Myocyte (in vitro differentiated cells): ENCODE measurements at regions not wholly inside any gene's neighbourhood (a gene's known extent, or its start where the extent isn't known, plus 50 kb on each side); places are given as distances from the start of the nearest gene placed in this dataset.
"Not testable (repeated sequence)": the region's sequence is repeated elsewhere in the genome, so short reads cannot be mapped to it uniquely, and the experiment has no call there.

Experiments
- DNase-seq: peaks from one replicate; pipeline ENCODE4 v3.0.0-alpha.2; 2012; ENCODE audit warnings: low read depth

- DNase-seq, result no peak
These were observed 100.2 kb downstream of the FBXO8 start for GRCh38 chr4:174183259-174183658.

- no peak for DNase-seq
These were observed 101.6 kb downstream of the FBXO8 start for GRCh38 chr4:174181827-174182226.

- DNase-seq, result no peak
These were observed 105.9 kb downstream of the FBXO8 start for GRCh38 chr4:174177536-174177935.

GRCh38 chr4:174175836-174176235 lies 107.6 kb downstream of the FBXO8 start:
- not testable (repeated sequence) for DNase-seq

- peak; percentile 68 for DNase-seq
These were observed 110.1 kb downstream of the FBXO8 start for GRCh38 chr4:174173360-174173759.

GRCh38 chr4:174172274-174172673 lies 111.2 kb downstream of the FBXO8 start:
- no peak for DNase-seq

- DNase-seq, result no peak
These were observed 112.6 kb downstream of the FBXO8 start for GRCh38 chr4:174170906-174171305.

- no peak for DNase-seq
These were observed 113.4 kb downstream of the FBXO8 start for GRCh38 chr4:174170091-174170490.

GRCh38 chr4:174157106-174157607 lies 126.3 kb downstream of the FBXO8 start:
- no peak for DNase-seq

GRCh38 chr4:174156239-174156826 lies 127.1 kb downstream of the FBXO8 start:
- peak; percentile 78 for DNase-seq

- DNase-seq, result peak; percentile 77
These were observed 129.1 kb downstream of the FBXO8 start for GRCh38 chr4:174154215-174154854.

- no peak for DNase-seq
These were observed 130.6 kb downstream of the FBXO8 start for GRCh38 chr4:174152717-174153466.

- peak; percentile 25 for DNase-seq
These were observed 135.6 kb downstream of the FBXO8 start for GRCh38 chr4:174147863-174148262.

GRCh38 chr4:174144106-174144505 lies 139.4 kb downstream of the FBXO8 start:
- no peak for DNase-seq

- no peak for DNase-seq
These were observed 141.6 kb downstream of the FBXO8 start for GRCh38 chr4:174141876-174142275.

- no peak for DNase-seq
These were observed 144.9 kb downstream of the FBXO8 start for GRCh38 chr4:174138616-174139015.

- no peak for DNase-seq
These were observed 145.8 kb downstream of the FBXO8 start for GRCh38 chr4:174137698-174138097.

GRCh38 chr4:174135936-174136406 lies 147.5 kb downstream of the FBXO8 start:
- DNase-seq, result peak; percentile 47

GRCh38 chr4:174135530-174135929 lies 147.9 kb downstream of the FBXO8 start:
- no peak for DNase-seq

GRCh38 chr4:174134361-174134760 lies 149.1 kb downstream of the FBXO8 start:
- DNase-seq, result no peak

- no peak for DNase-seq
These were observed 149.9 kb downstream of the FBXO8 start for GRCh38 chr4:174133551-174133950.

GRCh38 chr4:174131901-174132300 lies 151.6 kb downstream of the FBXO8 start:
- no peak for DNase-seq
